ENCODE measurements at regions not wholly inside any gene's neighbourhood (a gene's known extent, or its start where the extent isn't known, plus 50 kb on each side); places are given as distances from the start of the nearest gene placed in this dataset.

- no peak overlapping the region for H2AFZ ChIP-seq (ENCODE audit: low read depth, low read length)
- H3K4me1 ChIP-seq (ENCODE audit: insufficient read depth, low read length), result no peaks in the 10 kb centered on the region
- H3K4me3 ChIP-seq (ENCODE audit: low read length), result no peak overlapping the region
- no peaks in the 10 kb centered on the region for H3K27me3 ChIP-seq (ENCODE audit: insufficient read depth, low read length)
- no peaks in the 10 kb centered on the region for H3K36me3 ChIP-seq (ENCODE audit: insufficient read depth, low read length)
- H3K9me3 ChIP-seq (ENCODE audit: low read length), result no peaks in the 10 kb centered on the region
Observed at GRCh38 chr6:156260815-156261214, 516.4 kb upstream of the ARID1B start.

- Histone ChIP-seq H3K9me3 (ENCODE audit: low read length) (no peaks in the 10 kb centered on the region), H3K27me3 (ENCODE audit: insufficient read depth, low read length) (no peaks in the 10 kb centered on the region), H3K4me3 (ENCODE audit: low read length) (no peak overlapping the region), H3K36me3 (ENCODE audit: insufficient read depth, low read length) (no peaks in the 10 kb centered on the region), H3K4me1 (ENCODE audit: insufficient read depth, low read length) (no peaks in the 10 kb centered on the region), H2AFZ (ENCODE audit: low read depth, low read length) (no peak overlapping the region)
Observed at GRCh38 chr6:156258981-156259380, 518.2 kb upstream of the ARID1B start.

GRCh38 chr6:156256161-156256560 lies 521.0 kb upstream of the ARID1B start:
- Histone ChIP-seq H3K9me3 (ENCODE audit: low read length) (no peaks in the 10 kb centered on the region), H2AFZ (ENCODE audit: low read depth, low read length) (no peak overlapping the region), H3K4me1 (ENCODE audit: insufficient read depth, low read length) (no peaks in the 10 kb centered on the region), H3K36me3 (ENCODE audit: insufficient read depth, low read length) (no peaks in the 10 kb centered on the region), H3K4me3 (ENCODE audit: low read length) (no peak overlapping the region), H3K27me3 (ENCODE audit: insufficient read depth, low read length) (no peaks in the 10 kb centered on the region)

GRCh38 chr6:156254240-156254639 lies 522.9 kb upstream of the ARID1B start:
- no peaks in the 10 kb centered on the region for H3K36me3 ChIP-seq (ENCODE audit: insufficient read depth, low read length)
- no peaks in the 10 kb centered on the region for H3K4me1 ChIP-seq (ENCODE audit: insufficient read depth, low read length)
- H2AFZ ChIP-seq (ENCODE audit: low read depth, low read length), result no peak overlapping the region
- no peak overlapping the region for H3K4me3 ChIP-seq (ENCODE audit: low read length)
- H3K9me3 ChIP-seq (ENCODE audit: low read length), result no peaks in the 10 kb centered on the region
- no peaks in the 10 kb centered on the region for H3K27me3 ChIP-seq (ENCODE audit: insufficient read depth, low read length)

- Histone ChIP-seq H3K9me3 (ENCODE audit: low read length) (no peaks in the 10 kb centered on the region), H3K36me3 (ENCODE audit: insufficient read depth, low read length) (no peaks in the 10 kb centered on the region), H2AFZ (ENCODE audit: low read depth, low read length) (no peak overlapping the region), H3K4me3 (ENCODE audit: low read length) (no peak overlapping the region), H3K4me1 (ENCODE audit: insufficient read depth, low read length) (no peaks in the 10 kb centered on the region), H3K27me3 (ENCODE audit: insufficient read depth, low read length) (no peaks in the 10 kb centered on the region)
Observed at GRCh38 chr6:156250593-156250992, 526.6 kb upstream of the ARID1B start.

- Histone ChIP-seq H3K27me3 (ENCODE audit: insufficient read depth, low read length) (no peaks in the 10 kb centered on the region), H3K4me1 (ENCODE audit: insufficient read depth, low read length) (no peaks in the 10 kb centered on the region), H3K4me3 (ENCODE audit: low read length) (no peak overlapping the region), H2AFZ (ENCODE audit: low read depth, low read length) (no peak overlapping the region), H3K9me3 (ENCODE audit: low read length) (no peaks in the 10 kb centered on the region), H3K36me3 (ENCODE audit: insufficient read depth, low read length) (no peaks in the 10 kb centered on the region)
Observed at GRCh38 chr6:156242206-156242605, 535.0 kb upstream of the ARID1B start.

GRCh38 chr6:156231026-156231765 lies 546.0 kb upstream of the ARID1B start:
- Histone ChIP-seq H3K4me3 (ENCODE audit: low read length) (no peak overlapping the region), H3K27me3 (ENCODE audit: insufficient read depth, low read length) (no peaks in the 10 kb centered on the region), H2AFZ (ENCODE audit: low read depth, low read length) (no peak overlapping the region), H3K9me3 (ENCODE audit: low read length) (no peaks in the 10 kb centered on the region), H3K4me1 (ENCODE audit: insufficient read depth, low read length) (no peaks in the 10 kb centered on the region), H3K36me3 (ENCODE audit: insufficient read depth, low read length) (no peaks in the 10 kb centered on the region)

GRCh38 chr6:156219973-156220372 lies 557.2 kb upstream of the ARID1B start:
- Histone ChIP-seq H3K36me3 (ENCODE audit: insufficient read depth, low read length) (no peaks in the 10 kb centered on the region), H2AFZ (ENCODE audit: low read depth, low read length) (no peak overlapping the region), H3K4me3 (ENCODE audit: low read length) (no peak overlapping the region), H3K4me1 (ENCODE audit: insufficient read depth, low read length) (no peaks in the 10 kb centered on the region), H3K27me3 (ENCODE audit: insufficient read depth, low read length) (no peaks in the 10 kb centered on the region), H3K9me3 (ENCODE audit: low read length) (no peaks in the 10 kb centered on the region)

- Histone ChIP-seq H3K4me1 (ENCODE audit: insufficient read depth, low read length) (no peaks in the 10 kb centered on the region), H3K4me3 (ENCODE audit: low read length) (no peak overlapping the region), H2AFZ (ENCODE audit: low read depth, low read length) (no peak overlapping the region), H3K27me3 (ENCODE audit: insufficient read depth, low read length) (no peaks in the 10 kb centered on the region), H3K36me3 (ENCODE audit: insufficient read depth, low read length) (no peaks in the 10 kb centered on the region), H3K9me3 (ENCODE audit: low read length) (no peaks in the 10 kb centered on the region)
Observed at GRCh38 chr6:156205678-156206077, 571.5 kb upstream of the ARID1B start.

GRCh38 chr6:156199182-156199581 lies 578.0 kb upstream of the ARID1B start:
- Histone ChIP-seq H3K9me3 (ENCODE audit: low read length) (no peaks in the 10 kb centered on the region), H3K27me3 (ENCODE audit: insufficient read depth, low read length) (no peaks in the 10 kb centered on the region), H2AFZ (ENCODE audit: low read depth, low read length) (no peak overlapping the region), H3K36me3 (ENCODE audit: insufficient read depth, low read length) (no peaks in the 10 kb centered on the region), H3K4me3 (ENCODE audit: low read length) (no peak overlapping the region), H3K4me1 (ENCODE audit: insufficient read depth, low read length) (no peaks in the 10 kb centered on the region)

- Histone ChIP-seq H3K4me3 (ENCODE audit: low read length) (no peak overlapping the region), H3K4me1 (ENCODE audit: insufficient read depth, low read length) (no peaks in the 10 kb centered on the region), H3K27me3 (ENCODE audit: insufficient read depth, low read length) (no peaks in the 10 kb centered on the region), H3K36me3 (ENCODE audit: insufficient read depth, low read length) (no peaks in the 10 kb centered on the region), H2AFZ (ENCODE audit: low read depth, low read length) (no peak overlapping the region), H3K9me3 (ENCODE audit: low read length) (no peaks in the 10 kb centered on the region)
Observed at GRCh38 chr6:156197513-156197912, 579.7 kb upstream of the ARID1B start.

- Histone ChIP-seq H3K4me3 (ENCODE audit: low read length) (no peak overlapping the region), H3K4me1 (ENCODE audit: insufficient read depth, low read length) (no peaks in the 10 kb centered on the region), H3K27me3 (ENCODE audit: insufficient read depth, low read length) (no peaks in the 10 kb centered on the region), H3K36me3 (ENCODE audit: insufficient read depth, low read length) (no peaks in the 10 kb centered on the region), H3K9me3 (ENCODE audit: low read length) (no peaks in the 10 kb centered on the region), H2AFZ (ENCODE audit: low read depth, low read length) (no peak overlapping the region)
Observed at GRCh38 chr6:156194981-156195380, 582.2 kb upstream of the ARID1B start.

GRCh38 chr6:156193381-156193780 lies 583.8 kb upstream of the ARID1B start:
- Histone ChIP-seq H3K36me3 (ENCODE audit: insufficient read depth, low read length) (no peaks in the 10 kb centered on the region), H3K9me3 (ENCODE audit: low read length) (no peaks in the 10 kb centered on the region), H2AFZ (ENCODE audit: low read depth, low read length) (no peak overlapping the region), H3K27me3 (ENCODE audit: insufficient read depth, low read length) (no peaks in the 10 kb centered on the region), H3K4me3 (ENCODE audit: low read length) (no peak overlapping the region), H3K4me1 (ENCODE audit: insufficient read depth, low read length) (no peaks in the 10 kb centered on the region)

- Histone ChIP-seq H3K36me3 (ENCODE audit: insufficient read depth, low read length) (no peaks in the 10 kb centered on the region), H3K4me3 (ENCODE audit: low read length) (no peak overlapping the region), H2AFZ (ENCODE audit: low read depth, low read length) (no peak overlapping the region), H3K27me3 (ENCODE audit: insufficient read depth, low read length) (no peaks in the 10 kb centered on the region), H3K9me3 (ENCODE audit: low read length) (no peaks in the 10 kb centered on the region), H3K4me1 (ENCODE audit: insufficient read depth, low read length) (no peaks in the 10 kb centered on the region)
Observed at GRCh38 chr6:156191895-156192294, 585.3 kb upstream of the ARID1B start.
